H1 (cell line): ENCODE measurements at regions not wholly inside any gene's neighbourhood (a gene's known extent, or its start where the extent isn't known, plus 50 kb on each side); places are given as distances from the start of the nearest gene placed in this dataset.

Source experiments
- CTCF ChIA-PET: fragments of 300-600 bp; sonication (Branson Sonifier 250); formaldehyde crosslinking; loops from one replicate; lab custom pipeline; 2021; ENCODE audit not compliant: partially characterized antibody; lab: Charles Lee
- POLR2A ChIA-PET: fragments of 300-600 bp; sonication (Branson Sonifier 250); formaldehyde crosslinking; loops from one replicate; lab custom pipeline; 2021; ENCODE audit warnings: inconsistent platforms; ENCODE audit not compliant: partially characterized antibody; lab: Charles Lee
- DNase-seq, 2 experiments: peaks; one replicate each; pipeline versions ENCODE4 v3.0.0 to v3.0.0-alpha.2; 2010 to 2022; ENCODE audit warnings: low spot score in 2 of 2, low read depth in 1 of 2, mixed read lengths in 1 of 2
- FAIRE-seq: peaks from 2 replicates; lab custom pipeline; 2011; peaks lifted over from hg19 to GRCh38; lab: Jason Lieb, UNC
- H2AFZ ChIP-seq: 2 replicates; pipeline ENCODE4 v1.8.1; 2012; ENCODE audit warnings: low read length, inconsistent platforms
- H2AK5ac ChIP-seq: 2 replicates; pipeline ENCODE4 v1.6.1; 2013; ENCODE audit warnings: low read depth, low read length
- H2BK120ac ChIP-seq: replicated peaks from 2 replicates; pipeline ENCODE3; 2013; ENCODE audit warnings: low read depth, low read length, inconsistent platforms
- H2BK12ac ChIP-seq: 2 replicates; pipeline ENCODE4 v1.6.1; 2013; ENCODE audit warnings: low read depth, low read length
- H2BK15ac ChIP-seq: 2 replicates; pipeline ENCODE4 v1.6.1; 2013; ENCODE audit warnings: low read length
- H2BK20ac ChIP-seq: 2 replicates; pipeline ENCODE4 v1.6.1; 2013; ENCODE audit warnings: low read length
- H2BK5ac ChIP-seq: 2 replicates; pipeline ENCODE4 v1.6.1; 2013; ENCODE audit warnings: low read depth, low read length
- H3K14ac ChIP-seq: 2 replicates; pipeline ENCODE4 v1.6.1; 2013; ENCODE audit warnings: inconsistent platforms; ENCODE audit not compliant: insufficient read length
- H3K18ac ChIP-seq: 2 replicates; pipeline ENCODE4 v1.6.1; 2013; ENCODE audit warnings: low read length; ENCODE audit errors: extremely low read depth
- H3K23ac ChIP-seq: 2 replicates; pipeline ENCODE4 v1.6.1; 2013; ENCODE audit warnings: inconsistent platforms; ENCODE audit not compliant: insufficient read length
- H3K23me2 ChIP-seq: 2 replicates; pipeline ENCODE4 v1.6.1; 2013; ENCODE audit warnings: low read depth, low read length
- H3K27ac ChIP-seq: 2 replicates; pipeline ENCODE4 v1.6.1; 2011; ENCODE audit warnings: low read depth, low read length, inconsistent platforms
- H3K27me3 ChIP-seq, 4 experiments: replicated peaks in 1 of 4; 1 replicate in 1 of 4; 2 replicates in 3 of 4; pipeline versions ENCODE4 v1.6.1 to v1.8.1; 2011 to 2013; ENCODE audit warnings: low read length in 3 of 4, mild to moderate bottlenecking in 3 of 4, inconsistent platforms in 2 of 4, mixed read lengths in 2 of 4, moderate library complexity in 1 of 4; ENCODE audit not compliant: control insufficient read depth in 3 of 4, insufficient read depth in 3 of 4; ENCODE audit errors: extremely low read depth in 1 of 4
- H3K36me3 ChIP-seq, 4 experiments: 2 replicates each; pipeline versions ENCODE4 v1.6.1 to v1.8.1; 2011 to 2013; ENCODE audit warnings: mild to moderate bottlenecking in 4 of 4, low read length in 3 of 4, moderate library complexity in 2 of 4, control low read depth in 1 of 4, inconsistent platforms in 1 of 4; ENCODE audit not compliant: insufficient read depth in 4 of 4, control insufficient read depth in 2 of 4
- H3K4ac ChIP-seq: replicated peaks from 2 replicates; pipeline ENCODE3; 2013; ENCODE audit warnings: low read length, low read depth, mixed read lengths, inconsistent platforms; ENCODE audit not compliant: insufficient read length
- H3K4me1 ChIP-seq, 4 experiments: replicated peaks in 1 of 4; 1 replicate in 1 of 4; 2 replicates in 3 of 4; pipeline versions ENCODE4 v1.6.1 to v1.8.1; 2011 to 2013; ENCODE audit warnings: low read length in 3 of 4, inconsistent platforms in 2 of 4, mixed read lengths in 1 of 4; ENCODE audit not compliant: insufficient read depth in 4 of 4, control insufficient read depth in 3 of 4
- H3K4me2 ChIP-seq, 2 experiments: 2 replicates each; pipeline versions ENCODE4 v1.6.1 to v1.8.1; 2011 to 2013; ENCODE audit warnings: low read depth in 2 of 2, low read length in 2 of 2, control low read depth in 1 of 2, inconsistent platforms in 1 of 2, mild to moderate bottlenecking in 1 of 2; ENCODE audit not compliant: insufficient read depth in 1 of 2
- H3K4me3 ChIP-seq, 4 experiments: fragments of 200-600, 300-600 bp in 1 of 4; sonication (generic), shearing (Covaris generic), sonication (Bioruptor Twin) in 1 of 4; 2 replicates each; pipeline versions ENCODE4 v1.5.1 to v1.8.1; 2011 to 2016; ENCODE audit warnings: low read length in 4 of 4, low read depth in 3 of 4, control low read depth in 2 of 4, inconsistent platforms in 2 of 4, mild to moderate bottlenecking in 2 of 4, mixed read lengths in 1 of 4, moderate library complexity in 1 of 4; ENCODE audit not compliant: insufficient read depth in 2 of 4; ENCODE audit errors: extremely low read depth in 1 of 4
- H3K56ac ChIP-seq: replicated peaks from 2 replicates; pipeline ENCODE3; 2013; ENCODE audit warnings: low read depth, mild to moderate bottlenecking, mixed read lengths, low read length, inconsistent platforms; ENCODE audit not compliant: insufficient read length
- H3K79me1 ChIP-seq: 2 replicates; pipeline ENCODE4 v1.6.1; 2013; ENCODE audit warnings: low read depth, low read length, control low read depth
- H3K79me2 ChIP-seq, 2 experiments: 2 replicates each; pipeline versions ENCODE4 v1.6.1 to v1.8.1; 2012 to 2013; ENCODE audit warnings: low read length in 2 of 2, mild to moderate bottlenecking in 2 of 2, inconsistent platforms in 1 of 2; ENCODE audit not compliant: insufficient read depth in 2 of 2, control insufficient read depth in 1 of 2
- H3K9ac ChIP-seq, 4 experiments: replicated peaks in 1 of 4; 1 replicate in 1 of 4; 2 replicates in 3 of 4; pipeline versions ENCODE4 v1.6.1 to v1.8.1; 2011 to 2013; ENCODE audit warnings: low read depth in 3 of 4, low read length in 3 of 4, control low read depth in 2 of 4, mild to moderate bottlenecking in 2 of 4, moderate library complexity in 2 of 4, inconsistent platforms in 1 of 4; ENCODE audit errors: extremely low read depth in 1 of 4
- H3K9me3 ChIP-seq, 2 experiments: 2 replicates each; pipeline versions ENCODE4 v1.6.1 to v1.8.1; 2012 to 2013; ENCODE audit warnings: mild to moderate bottlenecking in 2 of 2, moderate library complexity in 2 of 2, control low read depth in 1 of 2, inconsistent platforms in 1 of 2, low read depth in 1 of 2, low read length in 1 of 2, mixed read lengths in 1 of 2; ENCODE audit not compliant: insufficient read depth in 2 of 2
- H4K20me1 ChIP-seq, 2 experiments: replicated peaks in 1 of 2; 2 replicates each; pipeline versions ENCODE3 to v1.8.1; 2011 to 2013; ENCODE audit warnings: inconsistent platforms in 2 of 2, low read length in 2 of 2, mild to moderate bottlenecking in 1 of 2; ENCODE audit not compliant: insufficient read depth in 2 of 2, control insufficient read depth in 1 of 2
- H4K5ac ChIP-seq: 2 replicates; pipeline ENCODE4 v1.6.1; 2013; ENCODE audit warnings: low read length, low read depth, mixed read lengths, inconsistent platforms; ENCODE audit not compliant: insufficient read length
- H4K8ac ChIP-seq: 2 replicates; pipeline ENCODE4 v1.8.0; 2013; ENCODE audit warnings: mild to moderate bottlenecking, moderate library complexity, low read length, inconsistent platforms; ENCODE audit not compliant: insufficient read depth; ENCODE audit errors: extremely low read depth
- H4K91ac ChIP-seq: replicated peaks from 2 replicates; pipeline ENCODE3; 2013; ENCODE audit warnings: low read length, mixed read lengths, inconsistent platforms; ENCODE audit not compliant: insufficient read length
- CEBPB ChIP-seq: IDR thresholded peaks from 2 replicates; pipeline ENCODE4 v1.6.1; 2012; ENCODE audit warnings: low read depth, low read length
- POLR2AphosphoS5 ChIP-seq: IDR thresholded peaks from 2 replicates; pipeline ENCODE4 v1.6.1; 2011; ENCODE audit warnings: low read depth, low read length
- SUZ12 ChIP-seq: fragments of 200-600 bp; sonication (generic); IDR thresholded peaks from 2 replicates; pipeline ENCODE4 v1.6.1; 2012; ENCODE audit warnings: mild to moderate bottlenecking, inconsistent platforms, low read length, moderate library complexity, mixed read lengths
- TBP ChIP-seq: IDR thresholded peaks from 2 replicates; pipeline ENCODE4 v1.6.1; 2011; ENCODE audit warnings: low read depth, low read length, improper control_type of control experiment
- WGBS, 2 experiments: shearing (Covaris generic) in 1 of 2; methylation state at CpG; one replicate each; pipeline versions ENCODE4 v1.1.6 to v1.1.7; 2013 to 2015; ENCODE audit warnings: low lambda C conversion rate in 2 of 2, mixed read lengths in 2 of 2, inconsistent platforms in 1 of 2, low coverage in 1 of 2, missing lambda C conversion rate in 1 of 2; ENCODE audit not compliant: insufficient replicate concordance in 2 of 2, insufficient coverage in 1 of 2, insufficient read length in 1 of 2; ENCODE audit errors: extremely low coverage in 1 of 2, missing lambda C conversion rate in 1 of 2; 5-methylcytosine and 5-hydroxymethylcytosine counted together

- H2AFZ ChIP-seq: no peak overlapping the region
- H3K23me2 ChIP-seq: no peaks in the 10 kb centered on the region
- DNase-seq (no peak), FAIRE-seq (no peak)
- H4K91ac ChIP-seq: no peak overlapping the region
- H3K14ac ChIP-seq: no peak overlapping the region
- no peaks in the 10 kb centered on the region for H3K4me1 ChIP-seq
- H3K18ac ChIP-seq: no peak overlapping the region
- H3K4ac ChIP-seq: no peak overlapping the region
- H3K23ac ChIP-seq: no peak overlapping the region
- no peak overlapping the region for H3K4me2 ChIP-seq
- H2AK5ac ChIP-seq: no peak overlapping the region
- H3K79me1 ChIP-seq: no peaks in the 10 kb centered on the region
- no peak overlapping the region for H3K9ac ChIP-seq
- WGBS, 2 experiments: 91% methylated on average over 3 of the region's 3 CpGs; no CpG with 5 or more reads in 1 of the 2 experiments
- no peaks in the 10 kb centered on the region for H4K20me1 ChIP-seq
- H3K4me3 ChIP-seq: no peak overlapping the region
- H2BK5ac ChIP-seq: no peak overlapping the region
- no peak overlapping the region for H4K8ac ChIP-seq
- H3K27ac ChIP-seq: no peak overlapping the region
- ChIA-PET CTCF (no interaction called here), POLR2A (no interaction called here)
- no peaks in the 10 kb centered on the region for H3K36me3 ChIP-seq
- H3K27me3 ChIP-seq: no peaks in the 10 kb centered on the region
- no peak overlapping the region for H2BK120ac ChIP-seq
- no peak overlapping the region for H3K56ac ChIP-seq
- H3K79me2 ChIP-seq: no peaks in the 10 kb centered on the region
- no peak overlapping the region for H2BK20ac ChIP-seq
- no peak overlapping the region for H2BK12ac ChIP-seq
- H4K5ac ChIP-seq: no peak overlapping the region
- no peaks in the 10 kb centered on the region for H3K9me3 ChIP-seq
- no peak for TF ChIP-seq TBP
- no peak for TF ChIP-seq POLR2AphosphoS5
- TF ChIP-seq CEBPB: no peak
- TF ChIP-seq SUZ12: no peak
- H2BK15ac ChIP-seq: no peak overlapping the region
These were observed 691.4 kb downstream of the CDH8 start for GRCh38 chr16:61344791-61345190.
